H9 (cell line): ENCODE measurements at regions not wholly inside any gene's neighbourhood (a gene's known extent, or its start where the extent isn't known, plus 50 kb on each side); places are given as distances from the start of the nearest gene placed in this dataset.

Experiments
- DNase-seq: peaks from one replicate; pipeline ENCODE4 v3.0.0-alpha.2; 2017
- H2AFZ ChIP-seq: one replicate; pipeline ENCODE4 v1.6.1; 2013; ENCODE audit warnings: mild to moderate bottlenecking, low read length, control low read depth, moderate library complexity
- H2AK5ac ChIP-seq: 2 replicates; pipeline ENCODE4 v1.6.1; 2013; ENCODE audit warnings: low read length, control low read depth, mixed read lengths; ENCODE audit not compliant: insufficient read length
- H2BK120ac ChIP-seq: one replicate; pipeline ENCODE4 v1.6.1; 2013; ENCODE audit warnings: low read depth, mild to moderate bottlenecking, low read length, control low read depth, inconsistent platforms; ENCODE audit not compliant: poor library complexity, severe bottlenecking
- H2BK12ac ChIP-seq: 2 replicates; pipeline ENCODE4 v1.6.1; 2013; ENCODE audit warnings: low read length, control low read depth, mixed read lengths, low read depth; ENCODE audit not compliant: insufficient read length
- H2BK15ac ChIP-seq: 2 replicates; pipeline ENCODE4 v1.6.1; 2013; ENCODE audit warnings: low read depth, low read length, control low read depth
- H2BK20ac ChIP-seq: one replicate; pipeline ENCODE4 v1.6.1; 2013; ENCODE audit warnings: low read depth, mild to moderate bottlenecking, low read length, control low read depth, inconsistent platforms; ENCODE audit not compliant: poor library complexity, severe bottlenecking
- H2BK5ac ChIP-seq: 2 replicates; pipeline ENCODE4 v1.6.1; 2013; ENCODE audit warnings: low read length, control low read depth, mixed read lengths; ENCODE audit not compliant: insufficient read length
- H3K14ac ChIP-seq: 2 replicates; pipeline ENCODE4 v1.6.1; 2013; ENCODE audit warnings: low read length, control low read depth; ENCODE audit not compliant: insufficient read depth
- H3K18ac ChIP-seq: 2 replicates; pipeline ENCODE4 v1.6.1; 2013; ENCODE audit warnings: low read depth, mild to moderate bottlenecking, mixed read lengths, low read length, control low read depth; ENCODE audit not compliant: insufficient read length
- H3K23ac ChIP-seq: 2 replicates; pipeline ENCODE4 v1.6.1; 2013; ENCODE audit warnings: low read length, control low read depth, mixed read lengths, low read depth; ENCODE audit not compliant: insufficient read length
- H3K23me2 ChIP-seq: 2 replicates; pipeline ENCODE4 v1.6.1; 2013; ENCODE audit warnings: low read depth, mild to moderate bottlenecking, mixed read lengths, low read length, control low read depth; ENCODE audit not compliant: insufficient read length, poor library complexity, severe bottlenecking
- H3K27ac ChIP-seq: 2 replicates; pipeline ENCODE4 v1.5.1; 2013; ENCODE audit warnings: low read length, control low read depth, mixed read lengths, low read depth; ENCODE audit not compliant: insufficient read length
- H3K27me3 ChIP-seq: 2 replicates; pipeline ENCODE4 v1.6.1; 2013; ENCODE audit warnings: low read length, control low read depth, inconsistent platforms; ENCODE audit not compliant: insufficient read depth
- H3K4ac ChIP-seq: 2 replicates; pipeline ENCODE4 v1.6.1; 2013; ENCODE audit warnings: low read depth, mild to moderate bottlenecking, control low read depth, inconsistent platforms, low read length, moderate library complexity
- H3K4me1 ChIP-seq: 2 replicates; pipeline ENCODE4 v1.6.1; 2013; ENCODE audit warnings: low read length, control low read depth, inconsistent platforms; ENCODE audit not compliant: insufficient read depth
- H3K4me2 ChIP-seq: 2 replicates; pipeline ENCODE4 v1.6.1; 2013; ENCODE audit warnings: low read length, control low read depth, mixed read lengths; ENCODE audit not compliant: insufficient read length, insufficient read depth
- H3K56ac ChIP-seq: 2 replicates; pipeline ENCODE4 v1.6.1; 2013; ENCODE audit warnings: low read depth, mild to moderate bottlenecking, mixed read lengths, low read length, control low read depth; ENCODE audit not compliant: insufficient read length
- H3K79me1 ChIP-seq: 2 replicates; pipeline ENCODE4 v1.6.1; 2013; ENCODE audit warnings: low read depth, mild to moderate bottlenecking, moderate library complexity, low read length, control low read depth, inconsistent platforms; ENCODE audit not compliant: insufficient read depth, poor library complexity, severe bottlenecking
- H3K79me2 ChIP-seq: 2 replicates; pipeline ENCODE4 v1.6.1; 2013; ENCODE audit warnings: low read length, control low read depth, inconsistent platforms; ENCODE audit not compliant: insufficient read depth
- H3K9ac ChIP-seq: 2 replicates; pipeline ENCODE4 v1.6.1; 2013; ENCODE audit warnings: low read length, control low read depth, mixed read lengths; ENCODE audit not compliant: insufficient read length; ENCODE audit errors: extremely low read depth
- H3K9me3 ChIP-seq: one replicate; pipeline ENCODE4 v1.6.1; 2013; ENCODE audit warnings: low read depth, low read length, inconsistent platforms; ENCODE audit not compliant: control insufficient read depth
- H3T11ph ChIP-seq: one replicate; pipeline ENCODE4 v1.6.1; 2013; ENCODE audit warnings: mild to moderate bottlenecking, low read length, control low read depth, inconsistent platforms
- H4K20me1 ChIP-seq: one replicate; pipeline ENCODE4 v1.6.1; 2013; ENCODE audit not compliant: control insufficient read depth, insufficient read length, insufficient read depth
- H4K5ac ChIP-seq: 2 replicates; pipeline ENCODE4 v1.6.1; 2013; ENCODE audit warnings: low read depth, mild to moderate bottlenecking, mixed read lengths, low read length, control low read depth; ENCODE audit not compliant: insufficient read length
- H4K8ac ChIP-seq: replicated peaks from 2 replicates; pipeline ENCODE4 v1.6.1; 2013; ENCODE audit warnings: low read length, control low read depth, mixed read lengths, low read depth; ENCODE audit not compliant: insufficient read length
- H4K91ac ChIP-seq: 2 replicates; pipeline ENCODE4 v1.6.1; 2013; ENCODE audit warnings: low read depth, mild to moderate bottlenecking, moderate library complexity, mixed read lengths, low read length, control low read depth; ENCODE audit not compliant: insufficient read length
- H3K27ac Mint-ChIP-seq, 3 experiments: 2 replicates in 2 of 3; 3 replicates in 1 of 3; pipeline ENCODE4 v1.8.0; 2020 to 2021; ENCODE audit warnings: mixed read lengths in 3 of 3, mild to moderate bottlenecking in 1 of 3, moderate library complexity in 1 of 3
- H3K27me3 Mint-ChIP-seq: 2 replicates; pipeline ENCODE4 v1.8.0; 2021; ENCODE audit warnings: low read depth, mild to moderate bottlenecking, moderate library complexity, mixed read lengths
- H3K36me3 Mint-ChIP-seq, 3 experiments: 2 replicates in 2 of 3; 3 replicates in 1 of 3; pipeline ENCODE4 v1.8.0; 2020 to 2021; ENCODE audit warnings: low read depth in 3 of 3, mixed read lengths in 3 of 3; ENCODE audit not compliant: insufficient read depth in 1 of 3
- H3K4me1 Mint-ChIP-seq, 2 experiments: 2 replicates each; pipeline ENCODE4 v1.8.0; 2020; ENCODE audit warnings: mixed read lengths in 2 of 2
- H3K4me3 Mint-ChIP-seq, 2 experiments: 2 replicates in 1 of 2; 3 replicates in 1 of 2; pipeline ENCODE4 v1.8.0; 2020 to 2021; ENCODE audit warnings: mild to moderate bottlenecking in 2 of 2, mixed read lengths in 2 of 2, moderate library complexity in 1 of 2
- H3K9me3 Mint-ChIP-seq, 2 experiments: 2 replicates in 1 of 2; 3 replicates in 1 of 2; pipeline ENCODE4 v1.8.0; 2020; ENCODE audit warnings: mild to moderate bottlenecking in 2 of 2, mixed read lengths in 2 of 2, moderate library complexity in 1 of 2
- CTCF ChIP-seq: fragments of 200-600 bp; sonication (generic); conservative IDR thresholded peaks from 3 replicates; pipeline ENCODE4 v1.8.0; 2021; ENCODE audit warnings: antibody characterized with exemption, mild to moderate bottlenecking
- WGBS: extraction: QIAGEN DNeasy Blood & Tissue Kit; methylation state at CpG from one replicate; pipeline ENCODE4 v1.1.7; 2013; ENCODE audit warnings: missing lambda C conversion rate, low lambda C conversion rate, mixed read lengths; ENCODE audit not compliant: insufficient read length; ENCODE audit errors: extremely low coverage; 5-methylcytosine and 5-hydroxymethylcytosine counted together

GRCh38 chr3:182703233-182703632 is 90.1 kb upstream of the ATP11B start:
- Mint-ChIP-seq H3K4me1 (peaks cover 10 to 13% of the 10 kb centered on the region in 2 experiments), H3K4me3 (no peak overlapping the region)
- DNase-seq: no peak

More at GRCh38 chr3:182703233-182703632, 90.1 kb upstream of the ATP11B start:
- Histone ChIP-seq H2BK120ac (no peak overlapping the region), H3K18ac (no peak overlapping the region), H3K23me2 (no peaks in the 10 kb centered on the region), H2BK20ac (no peak overlapping the region), H3K27ac (no peak overlapping the region), H3K4me2 (no peak overlapping the region), H3K56ac (no peak overlapping the region), H4K5ac (no peak overlapping the region), H3K4ac (no peak overlapping the region), H3K4me1 (no peaks in the 10 kb centered on the region; the same call in 1 of the 2 replicates), H3K79me2 (no peaks in the 10 kb centered on the region), H4K8ac (no peak overlapping the region), H2AK5ac (no peak overlapping the region), H3K14ac (no peak overlapping the region), H2BK15ac (no peak overlapping the region), H3K27me3 (no peaks in the 10 kb centered on the region), H3K9me3 (no peaks in the 10 kb centered on the region), H3K9ac (no peak overlapping the region), H4K20me1 (no peaks in the 10 kb centered on the region), H4K91ac (no peak overlapping the region), H3T11ph (no peak overlapping the region), H2BK5ac (no peak overlapping the region), H3K23ac (no peak overlapping the region), H2BK12ac (no peak overlapping the region), H3K79me1 (no peaks in the 10 kb centered on the region), H2AFZ (no peak overlapping the region)
- Mint-ChIP-seq H3K27me3 (no peaks in the 10 kb centered on the region; the same call in 1 of the 2 replicates), H3K9me3 (no peaks in the 10 kb centered on the region; a peak in 1 of 5 replicates), H3K27ac (no peak overlapping the region), H3K36me3 (no peaks in the 10 kb centered on the region)
- TF ChIP-seq CTCF: no peak
- WGBS: no CpG with 5 or more reads among the region's 2 CpGs
